ENCODE measurements at regions not wholly inside any gene's neighbourhood (a gene's known extent, or its start where the extent isn't known, plus 50 kb on each side); places are given as distances from the start of the nearest gene placed in this dataset.

DNA sequence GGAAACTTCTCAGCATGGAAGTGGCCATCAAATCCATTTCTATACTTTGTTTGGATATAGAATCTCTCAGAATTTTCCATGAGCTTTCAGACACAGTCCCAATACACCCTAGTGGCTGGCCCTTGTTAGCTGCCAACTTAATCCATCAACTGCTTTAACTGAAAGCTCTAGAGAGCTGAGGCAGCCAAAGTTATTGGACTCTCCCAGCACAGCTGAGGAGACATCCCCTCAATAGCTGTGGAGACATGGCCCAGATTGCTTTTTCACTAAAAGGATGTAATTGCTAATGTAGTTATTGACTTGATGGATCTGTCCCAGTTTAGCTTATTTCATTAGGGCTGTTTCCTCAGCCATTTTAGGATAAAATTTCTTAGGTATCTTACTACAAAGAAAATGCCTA is 94.8 kb upstream of the PRMT6 start:
- Histone ChIP-seq H3K36me3 (no peaks in the 10 kb centered on the region), H3K4me3 (no peak overlapping the region), H3K27me3 (replicated peaks; ENCODE audit: insufficient read depth) (no peaks in the 10 kb centered on the region), H3K4me1 (ENCODE audit: control insufficient read depth in 1 of 2, low read depth in 2 of 2) (no peaks in the 10 kb centered on the region), H3K9me3 (no peaks in the 10 kb centered on the region), H3K27ac (no peak overlapping the region)
- TF ChIP-seq, protein P1, sequence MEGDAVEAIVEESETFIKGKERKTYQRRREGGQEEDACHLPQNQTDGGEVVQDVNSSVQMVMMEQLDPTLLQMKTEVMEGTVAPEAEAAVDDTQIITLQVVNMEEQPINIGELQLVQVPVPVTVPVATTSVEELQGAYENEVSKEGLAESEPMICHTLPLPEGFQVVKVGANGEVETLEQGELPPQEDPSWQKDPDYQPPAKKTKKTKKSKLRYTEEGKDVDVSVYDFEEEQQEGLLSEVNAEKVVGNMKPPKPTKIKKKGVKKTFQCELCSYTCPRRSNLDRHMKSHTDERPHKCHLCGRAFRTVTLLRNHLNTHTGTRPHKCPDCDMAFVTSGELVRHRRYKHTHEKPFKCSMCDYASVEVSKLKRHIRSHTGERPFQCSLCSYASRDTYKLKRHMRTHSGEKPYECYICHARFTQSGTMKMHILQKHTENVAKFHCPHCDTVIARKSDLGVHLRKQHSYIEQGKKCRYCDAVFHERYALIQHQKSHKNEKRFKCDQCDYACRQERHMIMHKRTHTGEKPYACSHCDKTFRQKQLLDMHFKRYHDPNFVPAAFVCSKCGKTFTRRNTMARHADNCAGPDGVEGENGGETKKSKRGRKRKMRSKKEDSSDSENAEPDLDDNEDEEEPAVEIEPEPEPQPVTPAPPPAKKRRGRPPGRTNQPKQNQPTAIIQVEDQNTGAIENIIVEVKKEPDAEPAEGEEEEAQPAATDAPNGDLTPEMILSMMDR (IDR thresholded peaks at IDR 0.05), result no peak
- ATAC-seq (ENCODE audit: insufficient number of reproducible peaks, low FRiP score, low read depth), result no peak
- no peak for DNase-seq (ENCODE audit: low spot score)

DNA sequence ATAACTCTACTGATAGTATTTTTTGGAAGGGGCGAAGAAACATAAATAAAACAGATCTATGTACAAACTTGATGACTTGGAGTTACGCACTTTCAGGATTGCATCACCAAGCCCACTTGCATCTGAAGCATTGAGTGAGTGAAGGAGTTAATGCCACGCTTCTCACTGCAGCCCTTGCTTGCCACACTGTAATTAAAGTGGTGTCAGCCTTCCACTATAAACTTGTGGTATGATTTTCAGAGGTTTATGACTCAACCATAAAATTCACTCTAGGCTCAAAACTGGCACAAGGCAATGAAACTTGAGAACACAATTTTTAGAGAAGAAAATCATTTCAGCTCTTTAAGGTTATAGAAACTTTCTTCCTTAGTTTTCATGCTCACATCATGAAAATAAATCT is 93.9 kb upstream of the PRMT6 start:
- TF ChIP-seq, protein P1 (IDR thresholded peaks at IDR 0.05), result no peak
- no peaks in the 10 kb centered on the region for H3K36me3 ChIP-seq

DNA sequence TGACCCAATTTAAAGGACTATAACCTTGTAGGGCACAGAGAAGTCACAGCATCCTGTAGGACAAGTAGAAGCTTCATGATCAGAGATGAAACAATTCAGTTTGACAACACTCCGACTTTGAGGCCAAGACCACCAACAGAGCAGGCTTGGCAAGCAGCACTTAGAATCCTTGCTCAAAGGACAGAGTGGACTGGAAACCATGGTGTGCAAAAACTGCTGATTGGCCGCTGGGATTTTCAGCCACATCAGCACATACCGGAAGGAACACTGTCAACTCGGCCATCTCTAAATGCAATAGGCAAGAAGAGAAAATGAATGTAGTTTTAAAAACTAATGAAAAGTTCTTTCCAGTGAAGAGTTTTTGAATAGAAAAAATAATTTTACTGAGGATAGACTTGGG is 92.0 kb upstream of the PRMT6 start:
- H3K4me3 ChIP-seq, result no peak overlapping the region
- no peak overlapping the region for H3K27ac ChIP-seq
- ATAC-seq (ENCODE audit: insufficient number of reproducible peaks, low FRiP score, low read depth), result no peak
- no peaks in the 10 kb centered on the region for H3K36me3 ChIP-seq
- H3K4me1 ChIP-seq (ENCODE audit: control insufficient read depth in 1 of 2, low read depth in 2 of 2), result no peaks in the 10 kb centered on the region
- no peaks in the 10 kb centered on the region for H3K9me3 ChIP-seq
- H3K27me3 ChIP-seq (replicated peaks; ENCODE audit: insufficient read depth), result no peaks in the 10 kb centered on the region
- no peak for DNase-seq (ENCODE audit: low spot score)
- TF ChIP-seq, protein P1 (IDR thresholded peaks at IDR 0.05), result no peak

More for the DNA sequence above, 93.9 kb upstream of the PRMT6 start:
- Histone ChIP-seq H3K9me3 (no peaks in the 10 kb centered on the region), H3K4me3 (no peak overlapping the region), H3K27ac (no peak overlapping the region), H3K4me1 (ENCODE audit: control insufficient read depth in 1 of 2, low read depth in 2 of 2) (no peaks in the 10 kb centered on the region), H3K27me3 (replicated peaks; ENCODE audit: insufficient read depth) (no peaks in the 10 kb centered on the region)
- ATAC-seq (ENCODE audit: insufficient number of reproducible peaks, low FRiP score, low read depth) (no peak), DNase-seq (ENCODE audit: low spot score) (no peak)

DNA sequence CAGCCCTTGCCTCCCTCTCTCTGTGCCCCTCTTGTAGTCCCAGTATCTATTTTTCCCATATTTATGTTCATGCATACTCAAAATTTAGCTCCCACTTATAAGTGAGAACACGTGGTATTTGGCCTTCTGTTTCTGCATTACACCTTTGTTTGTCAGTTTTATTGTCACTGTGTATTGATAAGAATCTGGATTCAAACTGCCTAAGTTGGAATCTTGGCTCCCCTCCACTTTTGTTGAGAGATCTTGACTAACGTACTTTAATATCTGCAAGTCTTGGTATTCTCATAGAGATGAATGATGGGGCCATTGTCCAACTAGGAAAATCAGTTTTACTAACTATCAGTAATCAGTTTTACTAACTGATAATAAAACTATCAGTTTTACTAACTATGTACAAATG is 87.8 kb upstream of the PRMT6 start:
- no peak overlapping the region for H3K27ac ChIP-seq
- H3K27me3 ChIP-seq (replicated peaks; ENCODE audit: insufficient read depth), result no peaks in the 10 kb centered on the region
- H3K9me3 ChIP-seq, result no peaks in the 10 kb centered on the region
- TF ChIP-seq, protein P1 (IDR thresholded peaks at IDR 0.05), result no peak
- H3K36me3 ChIP-seq, result no peaks in the 10 kb centered on the region
- DNase-seq (ENCODE audit: low spot score), result no peak
- no peak overlapping the region for H3K4me3 ChIP-seq
- no peak for ATAC-seq (ENCODE audit: insufficient number of reproducible peaks, low FRiP score, low read depth)
- H3K4me1 ChIP-seq (ENCODE audit: control insufficient read depth in 1 of 2, low read depth in 2 of 2), result no peaks in the 10 kb centered on the region

DNA sequence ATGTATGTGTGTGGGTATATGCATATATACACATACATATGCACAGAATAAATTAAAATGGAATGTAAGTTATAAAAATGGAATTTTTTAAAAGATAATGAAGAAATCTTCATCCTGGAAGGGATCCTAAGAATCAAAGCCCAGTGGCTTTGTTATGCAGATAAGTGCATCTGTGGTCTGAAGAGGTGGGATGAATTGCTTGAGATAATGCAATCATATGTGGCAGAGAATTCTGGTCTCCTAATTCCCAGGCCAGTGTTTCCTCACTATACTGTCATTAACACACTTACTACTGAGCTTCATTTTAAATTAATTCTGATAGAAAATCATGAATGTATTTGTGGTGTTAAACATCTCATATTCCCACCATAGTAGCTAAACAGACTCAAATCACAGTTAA is 86.7 kb upstream of the PRMT6 start:
- H3K9me3 ChIP-seq, result no peaks in the 10 kb centered on the region
- no peaks in the 10 kb centered on the region for H3K36me3 ChIP-seq
- DNase-seq (ENCODE audit: low spot score) (no peak), ATAC-seq (ENCODE audit: insufficient number of reproducible peaks, low FRiP score, low read depth) (no peak)
- TF ChIP-seq, protein P1 (IDR thresholded peaks at IDR 0.05), result no peak
- H3K27ac ChIP-seq, result no peak overlapping the region
- H3K4me1 ChIP-seq (ENCODE audit: control insufficient read depth in 1 of 2, low read depth in 2 of 2), result no peaks in the 10 kb centered on the region
- no peak overlapping the region for H3K4me3 ChIP-seq
- H3K27me3 ChIP-seq (replicated peaks; ENCODE audit: insufficient read depth), result no peaks in the 10 kb centered on the region

Measured in thoracic aorta (tissue), 2 donors.